Astrocyte of the cerebellum (primary cell): ENCODE measurements at regions not wholly inside any gene's neighbourhood (a gene's known extent, or its start where the extent isn't known, plus 50 kb on each side); places are given as distances from the start of the nearest gene placed in this dataset.
A peak's percentile ranks its signal among the peaks of the same experiment; 100 is the strongest.

ENCODE experiments used
- DNase-seq: peaks from one replicate; pipeline ENCODE4 v3.0.0-alpha.2; 2011; ENCODE audit warnings: low read depth
- H3K4me3 ChIP-seq: 2 replicates; pipeline ENCODE4 v1.5.1; 2011; ENCODE audit warnings: mild to moderate bottlenecking, low read depth, low read length, moderate library complexity
- in situ Hi-C: cut with HindIII; loops from 2 replicates; pipeline ENCODE4 v1.10.0; 2017; ENCODE audit warnings: low sequenced_read_pairs
- TF ChIP-seq, protein P1 (sequence below): IDR thresholded peaks from 2 replicates; pipeline ENCODE4 v1.5.1; 2012; ENCODE audit warnings: low read length, low read depth, moderate library complexity, mild to moderate bottlenecking; ENCODE audit errors: missing control alignments

DNA sequence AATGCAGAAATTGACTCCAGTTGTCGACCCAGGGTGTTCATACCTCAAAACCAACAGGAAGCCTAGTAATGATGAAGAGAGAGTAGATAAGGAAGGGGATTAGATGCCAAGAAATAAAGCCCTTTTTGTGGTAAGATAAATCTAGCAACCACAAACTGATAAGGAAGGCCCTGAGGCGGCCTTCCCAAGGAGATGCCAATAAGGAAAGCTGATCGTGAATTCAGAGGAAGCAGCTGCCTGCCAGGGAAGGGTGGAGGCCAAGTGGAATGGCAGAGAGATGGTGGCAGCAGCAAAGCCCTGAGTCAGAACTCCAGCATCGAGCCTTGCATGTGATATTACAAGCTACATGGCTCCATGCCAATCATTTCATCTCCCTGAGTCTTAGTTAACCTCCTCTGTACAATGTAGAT, 126.3 kb downstream of the IRS1 start:
- peak; percentile 79 for DNase-seq
- no peak overlapping the region for H3K4me3 ChIP-seq
- TF ChIP-seq, protein P1, sequence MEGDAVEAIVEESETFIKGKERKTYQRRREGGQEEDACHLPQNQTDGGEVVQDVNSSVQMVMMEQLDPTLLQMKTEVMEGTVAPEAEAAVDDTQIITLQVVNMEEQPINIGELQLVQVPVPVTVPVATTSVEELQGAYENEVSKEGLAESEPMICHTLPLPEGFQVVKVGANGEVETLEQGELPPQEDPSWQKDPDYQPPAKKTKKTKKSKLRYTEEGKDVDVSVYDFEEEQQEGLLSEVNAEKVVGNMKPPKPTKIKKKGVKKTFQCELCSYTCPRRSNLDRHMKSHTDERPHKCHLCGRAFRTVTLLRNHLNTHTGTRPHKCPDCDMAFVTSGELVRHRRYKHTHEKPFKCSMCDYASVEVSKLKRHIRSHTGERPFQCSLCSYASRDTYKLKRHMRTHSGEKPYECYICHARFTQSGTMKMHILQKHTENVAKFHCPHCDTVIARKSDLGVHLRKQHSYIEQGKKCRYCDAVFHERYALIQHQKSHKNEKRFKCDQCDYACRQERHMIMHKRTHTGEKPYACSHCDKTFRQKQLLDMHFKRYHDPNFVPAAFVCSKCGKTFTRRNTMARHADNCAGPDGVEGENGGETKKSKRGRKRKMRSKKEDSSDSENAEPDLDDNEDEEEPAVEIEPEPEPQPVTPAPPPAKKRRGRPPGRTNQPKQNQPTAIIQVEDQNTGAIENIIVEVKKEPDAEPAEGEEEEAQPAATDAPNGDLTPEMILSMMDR: no peak
- in situ Hi-C loops: loop anchor here (5.0 kb wide), 1 partner anchor 69 kb away; no protein-coding TSS in a partner anchor

DNA sequence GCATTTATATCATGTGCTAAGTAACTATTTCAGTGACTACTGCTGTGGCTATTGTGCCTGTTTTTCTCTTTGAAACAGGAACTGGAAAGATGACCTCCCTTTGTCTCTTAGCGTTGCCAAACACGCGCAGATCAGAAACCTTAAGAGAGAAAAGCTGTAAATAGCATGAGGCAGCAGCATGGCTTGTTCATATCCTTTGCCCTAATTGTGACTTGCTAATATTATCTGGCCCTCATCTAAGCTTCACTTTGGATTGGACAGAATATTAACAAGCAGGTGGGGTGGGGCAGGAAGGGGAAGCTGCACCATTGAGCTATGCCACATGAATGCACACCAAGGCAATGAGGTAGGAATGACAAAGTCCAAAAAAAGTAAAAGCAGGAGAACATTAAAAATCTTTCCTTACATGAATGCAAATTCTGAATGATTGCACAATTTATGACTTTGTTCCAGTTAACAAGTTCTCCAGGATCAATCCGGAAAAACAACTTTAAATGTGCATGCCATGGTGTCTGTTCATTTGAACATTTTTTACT, 128.4 kb downstream of the IRS1 start:
- no peak overlapping the region for H3K4me3 ChIP-seq
- DNase-seq: no peak
- in situ Hi-C loops: loop anchor here (5.0 kb wide), 1 partner anchor 71 kb away; no protein-coding TSS in a partner anchor
- TF ChIP-seq, protein P1: no peak

DNA sequence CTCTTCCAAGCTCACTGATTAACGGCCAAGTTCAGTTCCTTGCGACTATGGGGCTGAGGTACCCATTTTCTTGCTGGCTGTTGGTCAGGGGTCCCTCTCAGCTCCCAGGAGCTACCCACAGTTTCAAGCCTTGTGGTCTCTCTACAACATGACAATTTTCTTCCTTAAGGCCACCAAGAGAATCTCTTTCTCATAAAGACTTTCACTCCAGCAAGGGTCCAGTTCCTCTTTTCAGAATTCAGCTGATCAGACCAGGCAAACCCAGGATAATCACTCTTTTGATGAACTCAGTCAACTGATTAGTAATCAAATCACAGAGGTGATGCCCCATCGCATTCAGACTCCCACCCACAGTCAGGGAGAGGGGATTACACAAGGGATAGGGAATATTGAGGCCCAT, 129.7 kb downstream of the IRS1 start:
- TF ChIP-seq, protein P1: no peak
- DNase-seq: no peak
- H3K4me3 ChIP-seq: no peak overlapping the region
- in situ Hi-C loops: loop anchor here (5.0 kb wide), 1 partner anchor 72 kb away; no protein-coding TSS in a partner anchor

DNA sequence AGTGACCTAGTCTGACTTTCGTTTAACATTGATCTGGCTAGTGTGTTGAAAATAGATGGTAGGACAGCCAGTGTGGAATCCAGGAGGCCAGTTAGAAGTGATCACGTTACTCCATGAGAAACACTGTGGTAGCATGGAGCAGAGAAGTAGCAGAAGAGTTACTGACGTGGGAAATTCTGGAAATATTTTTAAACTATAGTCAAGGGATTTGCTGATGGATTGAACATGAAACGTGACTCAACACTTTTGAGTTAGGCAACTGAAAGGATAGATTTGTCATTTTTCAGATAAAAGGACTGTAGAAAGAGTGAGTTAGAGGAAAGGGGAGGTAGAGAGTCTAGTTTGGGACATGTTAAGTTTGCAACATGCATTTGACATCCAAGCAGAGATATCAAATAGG, 130.4 kb downstream of the IRS1 start:
- no peak for DNase-seq
- TF ChIP-seq, protein P1: no peak
- in situ Hi-C loops: no loop called here
- no peak overlapping the region for H3K4me3 ChIP-seq

DNA sequence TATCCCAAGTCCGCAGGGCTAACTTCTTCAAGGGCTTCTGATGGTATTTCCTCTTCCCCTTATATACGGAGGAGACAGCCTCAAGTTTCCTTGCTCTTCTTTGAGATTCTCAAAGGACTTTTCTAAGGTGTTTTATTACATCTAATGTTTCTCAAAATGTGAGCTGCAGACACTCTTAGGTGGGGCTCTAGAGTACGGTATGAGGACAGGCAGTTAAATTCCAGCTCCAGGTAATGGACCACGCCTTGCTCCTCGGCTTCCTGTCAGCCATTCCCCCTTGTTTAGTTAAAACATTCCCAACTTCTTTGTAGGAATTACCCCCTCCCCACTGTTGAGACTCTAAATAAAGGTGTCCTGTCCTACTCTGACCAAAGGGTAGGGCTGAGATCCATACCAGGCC, 131.9 kb downstream of the IRS1 start:
- TF ChIP-seq, protein P1: no peak
- in situ Hi-C loops: no loop called here
- no peak for DNase-seq
- H3K4me3 ChIP-seq: no peak overlapping the region

DNA sequence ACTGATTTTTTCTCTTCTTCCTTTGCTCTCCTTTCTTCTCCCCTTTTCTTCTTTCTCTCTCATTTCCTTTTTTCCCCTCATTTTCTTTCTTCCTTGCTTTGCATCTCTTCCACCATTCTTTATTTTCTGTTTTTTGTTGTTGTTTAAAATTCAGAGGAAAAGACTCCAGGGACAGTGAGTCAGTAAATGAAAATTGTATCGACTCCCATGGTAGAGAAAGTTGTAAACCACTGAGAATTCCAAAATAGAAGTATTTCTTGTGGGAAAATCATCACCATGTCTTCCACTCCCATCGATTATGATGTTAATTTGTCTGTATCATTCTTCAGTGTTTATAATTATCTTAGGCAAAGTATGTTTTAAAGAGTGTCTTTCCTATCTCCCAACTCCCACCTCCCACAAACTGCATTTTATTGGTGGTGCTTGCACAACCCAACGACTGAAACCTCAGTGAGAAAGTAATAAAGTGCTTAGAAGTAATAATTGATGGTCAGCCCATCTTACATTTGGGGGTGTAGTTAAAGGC, 134.3 kb downstream of the IRS1 start:
- in situ Hi-C loops: no loop called here
- TF ChIP-seq, protein P1: no peak
- no peak for DNase-seq
- no peak overlapping the region for H3K4me3 ChIP-seq
